ENCODE measurements at regions not wholly inside any gene's neighbourhood (a gene's known extent, or its start where the extent isn't known, plus 50 kb on each side); places are given as distances from the start of the nearest gene placed in this dataset.

- DNase-seq: no peak
- Mint-ChIP-seq H3K27me3 (ENCODE audit: unreplicated experiment) (no peaks in the 10 kb centered on the region), H3K4me1 (ENCODE audit: low read depth, unreplicated experiment) (no peaks in the 10 kb centered on the region), H3K4me3 (ENCODE audit: unreplicated experiment) (no peak overlapping the region), H3K36me3 (ENCODE audit: unreplicated experiment) (no peaks in the 10 kb centered on the region), H3K9me3 (ENCODE audit: unreplicated experiment) (peaks cover 2% of the 10 kb centered on the region), H3K27ac (ENCODE audit: unreplicated experiment) (no peak overlapping the region)
- no peak for TF ChIP-seq CTCF (IDR thresholded peaks at IDR 0.05; ENCODE audit: partially characterized antibody, unreplicated experiment)
Observed at GRCh38 chr5:102130890-102131289, 165.2 kb downstream of the SLCO4C1 start.

GRCh38 chr5:102130386-102130785 lies 165.7 kb downstream of the SLCO4C1 start:
- no peaks in the 10 kb centered on the region for H3K36me3 Mint-ChIP-seq (ENCODE audit: unreplicated experiment)
- no peak for TF ChIP-seq CTCF (IDR thresholded peaks at IDR 0.05; ENCODE audit: partially characterized antibody, unreplicated experiment)
- no peaks in the 10 kb centered on the region for H3K4me1 Mint-ChIP-seq (ENCODE audit: low read depth, unreplicated experiment)
- H3K27ac Mint-ChIP-seq (ENCODE audit: unreplicated experiment): no peak overlapping the region
- no peak overlapping the region for H3K4me3 Mint-ChIP-seq (ENCODE audit: unreplicated experiment)
- H3K27me3 Mint-ChIP-seq (ENCODE audit: unreplicated experiment): no peaks in the 10 kb centered on the region
- DNase-seq: no peak
- peaks cover 2% of the 10 kb centered on the region for H3K9me3 Mint-ChIP-seq (ENCODE audit: unreplicated experiment)

GRCh38 chr5:102119252-102119651 lies 176.8 kb downstream of the SLCO4C1 start:
- no peak for TF ChIP-seq CTCF (IDR thresholded peaks at IDR 0.05; ENCODE audit: partially characterized antibody, unreplicated experiment)
- H3K27me3 Mint-ChIP-seq (ENCODE audit: unreplicated experiment): no peaks in the 10 kb centered on the region
- no peaks in the 10 kb centered on the region for H3K9me3 Mint-ChIP-seq (ENCODE audit: unreplicated experiment)
- no peak overlapping the region for H3K4me3 Mint-ChIP-seq (ENCODE audit: unreplicated experiment)
- H3K36me3 Mint-ChIP-seq (ENCODE audit: unreplicated experiment): no peaks in the 10 kb centered on the region
- DNase-seq: no peak
- no peak overlapping the region for H3K27ac Mint-ChIP-seq (ENCODE audit: unreplicated experiment)
- H3K4me1 Mint-ChIP-seq (ENCODE audit: low read depth, unreplicated experiment): no peaks in the 10 kb centered on the region

GRCh38 chr5:102115736-102116135 lies 180.3 kb downstream of the SLCO4C1 start:
- Mint-ChIP-seq H3K27ac (ENCODE audit: unreplicated experiment) (no peak overlapping the region), H3K4me1 (ENCODE audit: low read depth, unreplicated experiment) (no peaks in the 10 kb centered on the region), H3K27me3 (ENCODE audit: unreplicated experiment) (no peaks in the 10 kb centered on the region), H3K9me3 (ENCODE audit: unreplicated experiment) (no peaks in the 10 kb centered on the region), H3K4me3 (ENCODE audit: unreplicated experiment) (no peak overlapping the region), H3K36me3 (ENCODE audit: unreplicated experiment) (no peaks in the 10 kb centered on the region)
- no peak for DNase-seq
- TF ChIP-seq CTCF (IDR thresholded peaks at IDR 0.05; ENCODE audit: partially characterized antibody, unreplicated experiment): no peak

- no peak overlapping the region for H3K27ac Mint-ChIP-seq (ENCODE audit: unreplicated experiment)
- no peaks in the 10 kb centered on the region for H3K36me3 Mint-ChIP-seq (ENCODE audit: unreplicated experiment)
- H3K9me3 Mint-ChIP-seq (ENCODE audit: unreplicated experiment): no peaks in the 10 kb centered on the region
- H3K4me3 Mint-ChIP-seq (ENCODE audit: unreplicated experiment): no peak overlapping the region
- no peak for DNase-seq
- H3K4me1 Mint-ChIP-seq (ENCODE audit: low read depth, unreplicated experiment): no peaks in the 10 kb centered on the region
- no peak for TF ChIP-seq CTCF (IDR thresholded peaks at IDR 0.05; ENCODE audit: partially characterized antibody, unreplicated experiment)
- no peaks in the 10 kb centered on the region for H3K27me3 Mint-ChIP-seq (ENCODE audit: unreplicated experiment)
Observed at GRCh38 chr5:102114525-102115069, 181.5 kb downstream of the SLCO4C1 start.

Data from glutamatergic neuron (in vitro differentiated cells).